Stimulated activated CD8-positive, alpha-beta memory T cell treated with anti-CD3 and anti-CD28 coated beads, Interleukin-7, amount 100 ng/mL, for 48 hours (primary cell): ENCODE measurements at regions not wholly inside any gene's neighbourhood (a gene's known extent, or its start where the extent isn't known, plus 50 kb on each side); places are given as distances from the start of the nearest gene placed in this dataset.
"Not testable (repeated sequence)": the region's sequence is repeated elsewhere in the genome, so short reads cannot be mapped to it uniquely, and the experiment has no call there.

Experiments
- DNase-seq, 2 donors: peaks; one replicate each; pipeline ENCODE4 v3.0.0-alpha.2; 2020; ENCODE audit warnings: low read depth in 1 of 2; ENCODE audit errors: extremely low read depth in 1 of 2

DNA sequence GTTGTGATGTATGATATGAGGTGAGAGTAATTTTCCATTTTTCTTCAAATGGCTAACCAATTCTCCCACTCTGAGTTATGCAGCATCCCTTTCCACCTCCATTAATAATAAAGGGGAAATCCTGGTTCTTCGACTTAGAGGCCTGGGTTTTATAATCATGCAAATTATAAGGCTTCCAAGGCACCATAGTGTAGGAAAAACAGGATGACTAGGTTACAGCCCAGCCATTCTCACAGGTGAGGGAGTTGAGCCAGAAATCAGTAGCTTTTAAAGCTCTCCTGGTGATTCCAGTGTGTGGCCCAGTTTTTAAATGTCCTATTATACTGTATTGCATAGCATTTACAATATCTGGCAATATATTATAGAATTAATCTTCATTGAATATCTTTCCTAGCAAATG lies 203.1 kb downstream of the ARHGEF9 start:
- no peak for DNase-seq

DNA sequence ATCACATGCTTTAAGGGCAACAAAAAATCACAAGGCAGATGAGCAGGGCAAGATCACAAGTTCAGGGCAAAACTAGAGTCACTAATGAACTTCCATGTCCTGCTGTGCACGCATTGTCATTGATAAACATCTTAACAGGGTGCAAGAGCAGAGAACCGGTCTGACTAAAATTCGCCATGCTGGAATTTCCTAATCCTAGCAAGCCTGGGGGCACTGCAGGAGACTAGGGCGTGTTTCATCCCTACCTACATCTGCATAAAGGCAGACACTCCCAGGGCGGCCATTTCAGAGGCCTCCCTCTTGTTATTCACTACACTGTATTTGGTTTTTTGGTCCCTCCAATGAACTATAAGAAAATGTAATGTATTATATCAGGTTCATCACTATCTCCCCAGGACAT lies 203.6 kb downstream of the ARHGEF9 start:
- DNase-seq, result no peak

DNA sequence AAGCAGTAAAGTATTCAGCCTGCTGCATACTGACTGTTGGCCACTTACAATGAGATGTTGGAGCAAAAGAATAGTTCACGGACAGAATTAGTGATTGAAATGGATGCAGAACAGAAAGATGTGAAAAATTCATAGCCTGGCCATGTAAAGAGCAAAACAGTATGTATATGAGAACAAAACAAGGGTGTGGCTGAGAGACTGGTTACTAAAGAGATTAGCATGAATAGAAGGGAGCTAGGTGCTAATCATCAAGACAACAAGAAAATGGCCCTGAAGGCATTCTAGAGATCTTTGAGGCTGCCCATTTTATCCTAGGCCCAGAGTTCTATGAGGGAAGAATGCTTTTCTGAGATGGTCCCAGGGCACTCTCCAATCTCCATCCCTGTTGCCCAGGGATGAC lies 208.5 kb downstream of the ARHGEF9 start:
- no peak for DNase-seq

DNA sequence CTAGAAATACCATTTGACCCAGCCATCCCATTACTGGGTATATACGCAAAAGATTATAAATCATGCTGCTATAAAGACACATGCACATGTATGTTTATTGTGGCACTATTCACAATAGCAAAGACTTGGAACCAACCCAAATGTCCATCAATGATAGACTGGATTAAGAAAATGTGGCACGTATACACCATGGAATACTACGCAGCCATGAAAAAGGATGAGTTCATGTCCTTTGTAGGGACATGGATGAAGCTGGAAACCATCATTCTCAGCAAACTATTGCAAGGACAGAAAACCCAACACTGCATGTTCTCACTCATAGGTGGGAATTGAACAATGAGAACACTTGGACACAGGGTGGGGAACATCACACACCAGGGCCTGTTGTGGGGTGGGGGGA lies 209.3 kb downstream of the ARHGEF9 start:
- DNase-seq, result not testable (repeated sequence)

DNA sequence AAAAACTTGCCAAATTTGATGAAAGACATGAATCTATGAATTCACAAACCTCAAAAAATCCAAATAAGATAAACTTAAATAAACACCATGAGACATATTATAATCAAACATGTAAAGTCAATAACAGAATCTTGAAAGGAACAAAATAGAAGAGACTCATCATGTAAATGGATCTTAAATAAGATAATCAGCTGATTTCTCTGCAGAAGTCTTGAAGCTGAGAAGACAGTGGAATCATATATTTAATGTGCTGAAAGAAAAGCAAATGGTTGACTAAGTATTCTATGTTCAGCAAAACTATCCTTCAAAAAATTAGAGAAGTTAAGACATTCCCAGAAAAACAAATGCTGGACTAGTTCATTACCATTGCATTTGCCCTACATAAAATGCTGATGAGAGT lies 215.7 kb upstream of the SPIN4 start:
- no peak for DNase-seq

DNA sequence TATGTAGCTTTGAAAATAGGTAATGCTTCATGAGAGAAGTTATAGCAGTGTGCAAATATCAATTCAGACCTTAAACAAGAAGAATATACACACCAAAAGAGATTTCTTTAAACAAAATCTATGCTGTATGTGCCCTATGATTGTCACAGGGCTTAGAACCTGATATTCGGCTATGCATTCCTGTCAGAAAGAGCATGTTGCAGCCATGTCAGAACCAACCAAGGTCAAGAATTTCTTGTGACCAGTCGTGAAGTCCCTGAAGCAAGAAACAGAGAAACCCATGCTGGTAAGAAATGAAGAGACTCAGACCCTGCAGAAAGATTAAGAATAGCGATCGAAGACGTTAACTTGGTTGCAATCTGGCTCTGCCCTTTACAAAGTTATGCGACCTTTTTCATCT lies 210.3 kb upstream of the SPIN4 start:
- no peak for DNase-seq

DNA sequence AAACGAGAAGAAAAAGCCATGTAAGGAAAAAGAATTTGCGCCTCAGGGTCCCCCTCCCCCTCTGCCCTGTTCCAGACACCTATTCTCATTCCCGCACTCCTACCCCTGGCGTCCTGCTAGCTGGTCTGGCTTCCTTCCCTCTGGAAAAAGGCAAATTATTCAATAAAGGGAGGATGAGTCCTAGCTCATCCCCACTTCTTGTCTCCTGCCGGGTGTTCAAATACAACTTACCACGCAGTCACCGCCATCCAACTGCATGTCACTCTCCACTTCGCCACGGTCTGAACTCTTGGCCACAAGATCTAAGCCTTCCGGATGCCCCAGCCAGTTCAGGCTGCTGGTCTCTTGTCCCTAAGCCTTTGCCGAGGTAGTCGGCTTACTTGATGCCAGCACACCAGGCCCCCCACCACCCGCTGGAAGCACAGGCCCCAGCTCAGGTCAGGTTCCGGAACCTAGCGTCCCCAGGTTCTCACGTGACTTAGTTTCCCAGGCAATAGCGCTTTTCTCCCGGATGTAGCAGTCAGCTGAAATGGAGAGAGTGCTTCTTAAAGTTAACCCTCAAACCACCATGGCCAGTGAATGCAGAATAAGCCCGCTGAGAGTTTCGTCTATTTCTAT lies 209.6 kb upstream of the SPIN4 start:
- DNase-seq, result peak in 1 of 2 donors; percentile 45

DNA sequence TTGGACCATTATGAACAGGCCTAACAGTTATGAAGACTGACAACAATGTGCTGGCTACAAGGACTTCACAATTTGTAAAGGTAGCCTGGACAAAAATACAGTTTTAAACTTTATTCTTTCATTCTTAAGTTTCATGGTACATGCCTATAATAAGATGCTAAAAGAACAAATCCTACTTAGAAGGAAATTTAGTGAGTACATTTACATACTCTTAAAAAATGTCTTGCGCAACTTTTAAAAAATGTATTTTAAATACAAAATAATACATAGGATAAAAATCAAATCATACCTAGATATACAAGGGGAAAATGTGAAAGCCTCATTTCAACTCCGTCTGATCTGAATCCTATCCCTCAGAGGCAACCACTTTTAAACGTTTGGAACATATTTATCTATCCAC lies 200.7 kb upstream of the SPIN4 start:
- no peak for DNase-seq

DNA sequence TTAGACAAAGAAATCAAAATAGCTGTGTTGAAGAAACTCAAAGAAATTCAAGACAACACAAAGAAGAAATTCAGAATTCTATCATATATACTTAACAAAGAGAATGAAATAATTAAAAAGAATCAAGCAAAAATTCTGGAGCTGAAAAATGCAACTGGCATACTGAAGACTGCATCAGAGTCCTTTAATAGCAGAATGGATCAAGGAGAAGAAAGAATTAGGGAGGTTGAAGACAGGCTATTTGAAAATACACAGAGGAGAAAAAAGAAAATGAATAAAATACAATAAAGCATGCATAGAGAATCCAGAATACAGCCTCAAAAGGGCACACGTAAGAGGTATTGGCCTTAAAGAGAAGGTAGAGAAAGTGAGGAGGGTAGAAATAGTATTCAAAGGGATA lies 179.5 kb upstream of the SPIN4 start:
- DNase-seq, result no peak

DNA sequence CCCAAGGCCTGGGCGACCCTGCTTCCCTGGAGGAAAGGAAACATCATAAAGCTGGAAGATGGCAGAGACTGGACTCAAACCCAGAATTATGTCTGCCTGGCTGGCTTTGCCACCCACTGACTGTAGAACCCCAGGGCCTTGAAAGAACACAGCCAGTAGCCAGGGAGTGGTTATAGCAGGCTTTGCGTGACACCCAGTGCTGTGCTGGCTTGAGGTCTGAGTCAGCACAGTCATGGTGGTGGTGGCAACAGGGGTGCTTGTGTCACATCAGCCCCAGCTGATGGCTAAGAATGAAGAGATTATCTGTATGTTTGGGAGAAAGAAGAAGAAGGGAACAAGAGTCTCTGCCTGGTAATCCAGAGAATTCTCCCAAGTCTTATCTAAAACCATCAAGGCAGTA lies 178.8 kb upstream of the SPIN4 start:
- no peak for DNase-seq

DNA sequence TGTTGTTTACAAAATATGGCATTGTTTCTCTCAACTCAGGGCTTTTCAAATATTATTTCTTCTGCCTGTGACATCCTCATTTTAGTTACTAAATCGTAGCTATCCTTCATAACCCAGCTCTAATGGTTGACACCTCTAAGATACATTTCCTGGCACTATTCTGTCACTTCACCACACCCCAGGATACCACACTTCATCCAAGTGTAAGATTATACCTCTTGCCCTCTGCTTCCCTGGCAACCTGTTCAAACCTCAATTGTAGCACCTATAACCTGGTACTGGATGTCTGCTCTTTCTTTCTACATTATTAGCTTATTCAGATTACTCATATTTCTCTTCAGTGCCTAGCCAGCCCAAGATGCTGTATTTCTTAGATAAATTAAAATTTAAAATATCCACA lies 175.7 kb upstream of the SPIN4 start:
- no peak for DNase-seq

DNA sequence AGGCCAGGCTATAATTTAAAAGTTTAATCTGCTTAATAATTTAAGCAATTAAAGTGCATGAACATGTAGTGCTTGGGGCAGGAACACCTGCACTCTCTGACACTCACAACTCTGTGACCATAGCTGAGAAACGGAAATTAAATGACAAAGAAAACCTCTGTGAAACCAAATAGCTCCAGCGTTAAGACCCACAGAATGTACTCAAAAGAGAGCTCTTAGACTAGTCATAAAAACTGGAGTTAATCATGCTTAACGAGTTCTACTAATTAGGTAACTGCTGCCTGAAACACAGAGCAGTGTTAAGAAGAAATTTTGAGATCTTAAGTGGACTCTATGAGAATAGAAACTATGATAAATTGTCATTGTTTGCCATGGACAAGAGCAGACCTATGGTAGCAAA lies 174.4 kb upstream of the SPIN4 start:
- no peak for DNase-seq

DNA sequence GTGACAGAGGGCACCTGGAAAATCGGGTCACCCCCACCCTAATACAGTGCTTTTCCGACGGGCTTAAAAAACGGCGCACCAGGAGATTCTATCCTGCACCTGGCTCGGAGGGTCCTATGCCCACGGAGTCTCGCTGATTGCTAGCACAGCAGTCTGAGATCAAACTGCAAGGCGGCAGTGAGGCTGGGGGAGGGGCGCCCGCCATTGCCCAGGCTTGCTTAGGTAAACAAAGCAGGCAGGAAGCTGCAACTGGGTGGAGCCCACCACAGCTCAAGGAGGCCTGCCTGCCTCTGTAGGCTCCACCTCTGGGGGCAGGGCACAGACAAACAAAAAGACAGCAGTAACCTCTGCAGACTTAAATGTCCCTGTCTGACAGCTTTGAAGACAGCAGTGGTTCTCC lies 168.2 kb upstream of the SPIN4 start:
- DNase-seq, result not testable (repeated sequence)

DNA sequence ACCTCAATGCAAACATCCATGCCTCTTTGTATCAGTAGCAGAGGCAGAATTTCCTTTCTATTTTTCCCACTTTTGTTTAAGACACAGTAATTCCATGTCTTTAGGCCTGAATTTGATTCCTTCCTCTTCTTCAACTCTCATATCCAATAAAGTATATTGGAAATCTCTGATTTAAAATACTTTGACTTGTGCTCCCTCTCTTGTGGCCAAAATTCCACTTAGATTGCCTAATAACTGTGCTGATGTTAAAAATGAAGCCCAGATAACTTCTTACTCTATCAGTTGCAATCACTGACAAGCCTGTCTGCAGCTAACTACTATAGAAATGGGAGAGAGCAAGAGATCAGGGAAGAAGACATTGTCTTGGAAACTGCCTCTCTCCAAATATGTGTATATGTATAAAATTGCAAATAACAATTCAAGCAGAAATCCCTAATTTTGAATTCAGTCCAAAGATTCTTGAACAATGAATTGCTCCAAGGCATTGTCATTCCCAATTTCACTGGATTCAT lies 163.5 kb upstream of the SPIN4 start:
- no peak for DNase-seq

DNA sequence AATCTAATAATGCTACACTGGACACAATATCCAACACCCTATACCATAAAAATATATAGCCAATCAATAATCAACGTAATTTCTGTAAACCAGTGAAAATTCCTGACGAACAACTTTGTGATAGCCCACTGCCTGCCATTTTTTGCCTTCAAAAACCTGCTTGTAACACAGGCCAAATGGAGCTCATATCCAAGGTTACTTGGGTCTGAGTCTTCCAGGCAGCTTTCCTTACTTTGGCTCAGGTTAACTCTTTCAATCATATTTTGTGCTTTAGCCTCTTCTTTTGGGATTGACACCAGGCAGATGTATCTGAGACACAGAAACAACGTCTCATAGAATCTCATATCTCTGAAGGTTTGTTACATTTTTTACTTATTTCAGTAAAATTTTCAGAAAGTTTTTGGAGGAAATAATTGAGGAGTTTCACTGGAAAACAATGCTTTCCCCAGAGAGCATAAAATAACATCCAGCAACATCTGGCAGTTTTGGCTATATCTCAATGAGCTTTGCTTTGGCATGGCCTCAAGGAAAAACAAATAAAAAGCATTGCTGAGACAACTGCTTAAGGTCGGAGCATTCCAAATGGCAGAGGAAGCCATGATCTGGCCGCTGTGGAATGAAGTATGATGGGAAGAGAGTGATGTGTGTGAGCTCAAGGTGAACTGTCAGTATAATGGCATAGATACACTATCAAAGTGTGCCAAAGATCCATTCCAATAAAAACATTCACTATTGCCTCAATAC lies 162.9 kb upstream of the SPIN4 start:
- no peak for DNase-seq

DNA sequence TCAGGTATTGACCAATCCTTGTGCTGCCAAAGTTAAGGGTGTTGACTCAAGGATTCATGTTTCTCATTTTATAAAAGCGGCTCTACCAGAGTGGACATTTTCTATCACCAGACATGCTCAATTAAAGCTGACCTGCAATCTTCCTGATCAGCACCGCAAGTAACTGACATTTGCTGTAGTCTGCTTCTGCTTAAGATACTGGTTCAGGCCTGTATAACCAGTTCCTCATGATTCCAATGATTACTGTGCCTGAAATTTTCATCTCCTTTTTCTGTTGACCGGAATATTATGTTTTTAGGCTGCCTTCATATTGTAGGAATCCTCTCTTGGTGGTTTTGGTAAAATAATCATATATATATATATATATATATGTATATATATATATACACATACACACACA lies 160.2 kb upstream of the SPIN4 start:
- no peak for DNase-seq

DNA sequence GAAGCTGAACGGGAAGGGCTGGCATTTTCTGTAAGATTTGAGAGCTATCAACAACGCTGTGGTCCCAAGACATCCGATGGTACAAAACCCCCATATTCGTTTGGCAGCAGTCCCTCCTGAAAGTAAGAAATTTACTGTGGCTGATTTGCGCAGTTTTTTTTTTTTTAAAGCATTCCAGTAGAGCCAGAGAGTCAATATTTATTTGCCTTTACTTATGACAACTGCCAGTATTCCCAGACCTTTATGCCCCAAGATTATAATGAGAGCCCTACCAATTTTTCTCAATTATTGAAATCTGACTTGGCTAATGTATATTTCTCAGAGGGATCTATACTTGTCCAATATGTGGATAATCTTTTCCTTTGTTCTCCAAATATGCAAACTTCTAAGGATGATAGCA lies 157.5 kb upstream of the SPIN4 start:
- no peak for DNase-seq

DNA sequence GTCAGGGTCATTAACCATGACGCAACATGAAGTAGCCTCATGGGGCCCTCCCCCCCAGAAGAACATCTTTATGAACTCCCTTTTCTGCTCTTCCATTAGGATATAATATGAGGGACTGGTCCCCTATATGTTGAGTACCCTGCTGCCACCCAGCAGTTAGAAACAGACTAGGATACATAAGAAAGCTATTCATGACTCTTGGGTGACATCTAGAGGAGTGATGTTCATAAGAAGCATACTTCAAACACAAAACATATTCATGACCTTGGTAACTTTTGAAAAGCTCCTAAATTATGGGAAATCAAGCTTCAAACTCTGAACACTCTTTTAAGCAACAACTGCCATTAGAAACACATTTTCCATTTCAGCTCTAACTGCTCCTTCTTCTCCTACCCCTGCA lies 155.2 kb upstream of the SPIN4 start:
- DNase-seq, result no peak

DNA sequence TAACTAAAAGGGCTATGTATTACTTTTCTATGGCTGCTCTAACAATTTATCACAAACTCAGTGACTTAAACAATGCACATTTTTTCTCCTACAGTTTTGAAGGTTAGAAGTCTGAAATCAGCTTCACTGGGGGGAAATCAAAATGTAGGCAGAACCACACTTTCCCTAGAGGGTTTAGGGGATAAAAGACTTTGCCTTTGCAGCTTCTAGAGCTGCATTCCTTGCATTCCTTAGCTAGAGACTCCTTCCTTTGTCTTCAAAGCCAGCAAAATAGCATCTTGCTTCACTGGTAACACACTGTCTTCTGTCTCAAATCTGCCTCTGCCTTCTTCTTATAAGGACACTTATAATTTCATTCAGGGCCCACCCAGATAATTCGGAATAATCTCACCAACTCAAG lies 152.4 kb upstream of the SPIN4 start:
- no peak for DNase-seq

DNA sequence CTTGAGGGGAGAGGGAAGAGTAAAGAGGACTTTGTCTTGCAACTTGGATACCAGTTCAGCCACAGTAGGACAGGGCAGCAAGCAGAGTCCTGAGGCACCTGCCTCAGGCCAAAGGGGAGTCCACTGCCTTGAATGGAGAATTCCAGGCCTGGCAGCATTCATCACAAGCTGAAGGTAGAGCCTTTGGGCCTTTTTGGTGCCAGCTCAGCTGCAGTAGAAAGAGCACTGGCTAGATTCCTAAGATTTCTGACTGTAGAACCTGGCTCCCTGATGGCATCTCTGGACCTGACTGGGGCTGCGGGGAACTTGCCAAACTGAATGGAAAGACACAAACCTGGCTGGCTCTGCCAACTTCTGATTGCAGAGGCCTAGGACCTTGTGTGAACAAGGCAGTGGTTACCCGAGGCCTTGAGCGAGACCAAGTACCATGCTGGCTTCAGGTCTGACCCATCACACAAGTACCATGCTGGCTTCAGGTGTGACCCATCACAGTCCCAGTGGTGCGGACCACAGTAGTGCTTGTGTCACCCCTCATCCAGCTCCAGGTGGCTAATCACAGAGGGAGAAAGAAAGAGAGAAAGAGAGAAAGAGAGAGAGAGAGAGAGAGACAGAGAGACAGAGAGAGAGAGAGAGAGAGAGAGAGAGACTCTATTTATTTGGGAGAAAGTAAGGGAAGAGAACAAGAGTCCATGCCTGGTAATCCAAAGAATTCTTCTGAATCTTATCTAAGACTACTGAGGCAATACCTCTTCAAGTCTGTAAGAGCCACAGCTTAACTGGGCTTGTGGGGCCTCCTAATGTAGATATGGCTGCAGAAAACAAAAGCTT lies 137.6 kb upstream of the SPIN4 start:
- DNase-seq, result no peak

DNA sequence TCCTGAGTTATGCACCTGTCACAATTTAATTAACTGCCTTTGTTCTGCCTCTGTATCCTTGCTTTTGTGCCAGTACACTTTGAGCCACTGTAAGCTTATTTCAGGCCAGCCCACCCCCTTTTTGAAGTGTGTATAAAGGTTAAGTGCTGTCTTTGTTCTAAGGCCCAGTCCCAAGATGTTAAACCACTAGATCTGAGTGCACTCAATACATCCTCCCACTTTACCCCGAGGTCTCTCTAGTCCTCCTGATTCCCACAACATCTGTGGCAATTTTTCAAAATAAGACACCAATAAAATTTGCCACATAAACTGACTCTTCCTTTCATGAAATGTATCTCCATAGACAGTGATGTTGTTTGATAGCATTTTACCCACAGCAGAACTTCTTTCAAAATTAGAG lies 124.1 kb upstream of the SPIN4 start:
- DNase-seq, result no peak

DNA sequence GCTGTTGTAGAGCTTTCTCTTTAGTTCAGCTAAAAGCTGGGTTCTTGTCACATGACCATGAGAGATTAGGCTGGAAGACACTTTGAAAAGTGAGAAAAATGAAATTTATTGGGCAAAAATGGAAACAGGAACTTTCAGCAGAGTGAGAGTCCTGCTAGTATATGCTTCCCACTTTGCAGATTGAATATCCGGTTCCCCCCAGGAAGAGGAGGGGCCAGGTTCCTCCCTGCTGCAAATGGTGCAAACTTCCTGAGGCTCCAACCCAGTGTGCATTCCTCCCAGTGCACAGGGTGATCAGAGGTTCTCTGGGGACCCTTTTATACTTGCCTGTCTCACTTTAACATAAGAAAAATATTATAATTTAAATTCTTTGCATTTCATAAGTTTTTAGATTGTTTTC lies 119.9 kb upstream of the SPIN4 start:
- DNase-seq, result no peak
